ENCODE measurements at regions not wholly inside any gene's neighbourhood (a gene's known extent, or its start where the extent isn't known, plus 50 kb on each side); places are given as distances from the start of the nearest gene placed in this dataset.

GRCh38 chr2:44825702-44826101, 115.8 kb upstream of the SIX3 start:
- peaks cover 5% of the 10 kb centered on the region for H3K27me3 ChIP-seq (ENCODE audit: control insufficient read depth, insufficient read depth, low read length)
- ChIA-PET CTCF (no interaction called here), POLR2A (no interaction called here)
- H3K9me3 ChIP-seq (ENCODE audit: control insufficient read depth, insufficient read depth, low read length): no peaks in the 10 kb centered on the region
- no peak for DNase-seq (ENCODE audit: low read depth, low spot score)
- H3K4me3 ChIP-seq (ENCODE audit: low read depth, low read length): no peak overlapping the region
- no peak for TF ChIP-seq CTCF (IDR thresholded peaks at IDR 0.05; ENCODE audit: low read depth, low read length)
- no peak overlapping the region for H3K27ac ChIP-seq (ENCODE audit: low read depth, low read length)

GRCh38 chr2:44826601-44827000, 114.9 kb upstream of the SIX3 start:
- Histone ChIP-seq H3K9me3 (ENCODE audit: control insufficient read depth, insufficient read depth, low read length) (no peaks in the 10 kb centered on the region), H3K27ac (ENCODE audit: low read depth, low read length) (no peak overlapping the region), H3K27me3 (ENCODE audit: control insufficient read depth, insufficient read depth, low read length) (peaks cover 2% of the 10 kb centered on the region), H3K4me3 (ENCODE audit: low read depth, low read length) (no peak overlapping the region)
- POLR2A ChIA-PET: no interaction called here
- TF ChIP-seq CTCF (IDR thresholded peaks at IDR 0.05; ENCODE audit: low read depth, low read length): no peak
- CTCF ChIA-PET: no interaction called here
- no peak for DNase-seq (ENCODE audit: low read depth, low spot score)

GRCh38 chr2:44829771-44830170, 111.7 kb upstream of the SIX3 start:
- Histone ChIP-seq H3K27ac (ENCODE audit: low read depth, low read length) (no peak overlapping the region), H3K4me3 (ENCODE audit: low read depth, low read length) (no peak overlapping the region), H3K27me3 (ENCODE audit: control insufficient read depth, insufficient read depth, low read length) (no peaks in the 10 kb centered on the region), H3K9me3 (ENCODE audit: control insufficient read depth, insufficient read depth, low read length) (peaks cover 2% of the 10 kb centered on the region; the same call in 1 of the 2 replicates)
- no peak for DNase-seq (ENCODE audit: low read depth, low spot score)
- ChIA-PET POLR2A (no interaction called here), CTCF (no interaction called here)
- no peak for TF ChIP-seq CTCF (IDR thresholded peaks at IDR 0.05; ENCODE audit: low read depth, low read length)

GRCh38 chr2:44833171-44834069, 108.1 kb upstream of the SIX3 start:
- no peak for DNase-seq (ENCODE audit: low read depth, low spot score)
- ChIA-PET POLR2A (no interaction called here), CTCF (no interaction called here)
- peaks cover 2% of the 10 kb centered on the region; the same call in 1 of the 2 replicates for H3K9me3 ChIP-seq (ENCODE audit: control insufficient read depth, insufficient read depth, low read length)
- no peak overlapping the region for H3K4me3 ChIP-seq (ENCODE audit: low read depth, low read length)
- H3K27me3 ChIP-seq (ENCODE audit: control insufficient read depth, insufficient read depth, low read length): no peaks in the 10 kb centered on the region
- H3K27ac ChIP-seq (ENCODE audit: low read depth, low read length): no peak overlapping the region
- TF ChIP-seq CTCF (IDR thresholded peaks at IDR 0.05; ENCODE audit: low read depth, low read length): no peak

GRCh38 chr2:44834656-44835055, 106.8 kb upstream of the SIX3 start:
- TF ChIP-seq CTCF (IDR thresholded peaks at IDR 0.05; ENCODE audit: low read depth, low read length): no peak
- no peak overlapping the region for H3K4me3 ChIP-seq (ENCODE audit: low read depth, low read length)
- ChIA-PET POLR2A (no interaction called here), CTCF (no interaction called here)
- peaks cover 2% of the 10 kb centered on the region; the same call in 1 of the 2 replicates for H3K9me3 ChIP-seq (ENCODE audit: control insufficient read depth, insufficient read depth, low read length)
- H3K27me3 ChIP-seq (ENCODE audit: control insufficient read depth, insufficient read depth, low read length): no peaks in the 10 kb centered on the region
- DNase-seq (ENCODE audit: low read depth, low spot score): no peak
- H3K27ac ChIP-seq (ENCODE audit: low read depth, low read length): no peak overlapping the region
